H9 (cell line): ENCODE measurements at regions not wholly inside any gene's neighbourhood (a gene's known extent, or its start where the extent isn't known, plus 50 kb on each side); places are given as distances from the start of the nearest gene placed in this dataset.

Experiments
- DNase-seq: peaks from one replicate; pipeline ENCODE4 v3.0.0-alpha.2; 2017
- H2AFZ ChIP-seq: one replicate; pipeline ENCODE4 v1.6.1; 2013; ENCODE audit warnings: mild to moderate bottlenecking, low read length, control low read depth, moderate library complexity
- H2AK5ac ChIP-seq: 2 replicates; pipeline ENCODE4 v1.6.1; 2013; ENCODE audit warnings: low read length, control low read depth, mixed read lengths; ENCODE audit not compliant: insufficient read length
- H2BK120ac ChIP-seq: one replicate; pipeline ENCODE4 v1.6.1; 2013; ENCODE audit warnings: low read depth, mild to moderate bottlenecking, low read length, control low read depth, inconsistent platforms; ENCODE audit not compliant: poor library complexity, severe bottlenecking
- H2BK12ac ChIP-seq: 2 replicates; pipeline ENCODE4 v1.6.1; 2013; ENCODE audit warnings: low read length, control low read depth, mixed read lengths, low read depth; ENCODE audit not compliant: insufficient read length
- H2BK15ac ChIP-seq: 2 replicates; pipeline ENCODE4 v1.6.1; 2013; ENCODE audit warnings: low read depth, low read length, control low read depth
- H2BK20ac ChIP-seq: one replicate; pipeline ENCODE4 v1.6.1; 2013; ENCODE audit warnings: low read depth, mild to moderate bottlenecking, low read length, control low read depth, inconsistent platforms; ENCODE audit not compliant: poor library complexity, severe bottlenecking
- H2BK5ac ChIP-seq: 2 replicates; pipeline ENCODE4 v1.6.1; 2013; ENCODE audit warnings: low read length, control low read depth, mixed read lengths; ENCODE audit not compliant: insufficient read length
- H3K14ac ChIP-seq: 2 replicates; pipeline ENCODE4 v1.6.1; 2013; ENCODE audit warnings: low read length, control low read depth; ENCODE audit not compliant: insufficient read depth
- H3K18ac ChIP-seq: 2 replicates; pipeline ENCODE4 v1.6.1; 2013; ENCODE audit warnings: low read depth, mild to moderate bottlenecking, mixed read lengths, low read length, control low read depth; ENCODE audit not compliant: insufficient read length
- H3K23ac ChIP-seq: 2 replicates; pipeline ENCODE4 v1.6.1; 2013; ENCODE audit warnings: low read length, control low read depth, mixed read lengths, low read depth; ENCODE audit not compliant: insufficient read length
- H3K23me2 ChIP-seq: 2 replicates; pipeline ENCODE4 v1.6.1; 2013; ENCODE audit warnings: low read depth, mild to moderate bottlenecking, mixed read lengths, low read length, control low read depth; ENCODE audit not compliant: insufficient read length, poor library complexity, severe bottlenecking
- H3K27ac ChIP-seq: 2 replicates; pipeline ENCODE4 v1.5.1; 2013; ENCODE audit warnings: low read length, control low read depth, mixed read lengths, low read depth; ENCODE audit not compliant: insufficient read length
- H3K27me3 ChIP-seq: 2 replicates; pipeline ENCODE4 v1.6.1; 2013; ENCODE audit warnings: low read length, control low read depth, inconsistent platforms; ENCODE audit not compliant: insufficient read depth
- H3K4ac ChIP-seq: 2 replicates; pipeline ENCODE4 v1.6.1; 2013; ENCODE audit warnings: low read depth, mild to moderate bottlenecking, control low read depth, inconsistent platforms, low read length, moderate library complexity
- H3K4me1 ChIP-seq: 2 replicates; pipeline ENCODE4 v1.6.1; 2013; ENCODE audit warnings: low read length, control low read depth, inconsistent platforms; ENCODE audit not compliant: insufficient read depth
- H3K4me2 ChIP-seq: 2 replicates; pipeline ENCODE4 v1.6.1; 2013; ENCODE audit warnings: low read length, control low read depth, mixed read lengths; ENCODE audit not compliant: insufficient read length, insufficient read depth
- H3K56ac ChIP-seq: 2 replicates; pipeline ENCODE4 v1.6.1; 2013; ENCODE audit warnings: low read depth, mild to moderate bottlenecking, mixed read lengths, low read length, control low read depth; ENCODE audit not compliant: insufficient read length
- H3K79me1 ChIP-seq: 2 replicates; pipeline ENCODE4 v1.6.1; 2013; ENCODE audit warnings: low read depth, mild to moderate bottlenecking, moderate library complexity, low read length, control low read depth, inconsistent platforms; ENCODE audit not compliant: insufficient read depth, poor library complexity, severe bottlenecking
- H3K79me2 ChIP-seq: 2 replicates; pipeline ENCODE4 v1.6.1; 2013; ENCODE audit warnings: low read length, control low read depth, inconsistent platforms; ENCODE audit not compliant: insufficient read depth
- H3K9ac ChIP-seq: 2 replicates; pipeline ENCODE4 v1.6.1; 2013; ENCODE audit warnings: low read length, control low read depth, mixed read lengths; ENCODE audit not compliant: insufficient read length; ENCODE audit errors: extremely low read depth
- H3K9me3 ChIP-seq: one replicate; pipeline ENCODE4 v1.6.1; 2013; ENCODE audit warnings: low read depth, low read length, inconsistent platforms; ENCODE audit not compliant: control insufficient read depth
- H3T11ph ChIP-seq: one replicate; pipeline ENCODE4 v1.6.1; 2013; ENCODE audit warnings: mild to moderate bottlenecking, low read length, control low read depth, inconsistent platforms
- H4K20me1 ChIP-seq: one replicate; pipeline ENCODE4 v1.6.1; 2013; ENCODE audit not compliant: control insufficient read depth, insufficient read length, insufficient read depth
- H4K5ac ChIP-seq: 2 replicates; pipeline ENCODE4 v1.6.1; 2013; ENCODE audit warnings: low read depth, mild to moderate bottlenecking, mixed read lengths, low read length, control low read depth; ENCODE audit not compliant: insufficient read length
- H4K8ac ChIP-seq: replicated peaks from 2 replicates; pipeline ENCODE4 v1.6.1; 2013; ENCODE audit warnings: low read length, control low read depth, mixed read lengths, low read depth; ENCODE audit not compliant: insufficient read length
- H4K91ac ChIP-seq: 2 replicates; pipeline ENCODE4 v1.6.1; 2013; ENCODE audit warnings: low read depth, mild to moderate bottlenecking, moderate library complexity, mixed read lengths, low read length, control low read depth; ENCODE audit not compliant: insufficient read length
- H3K27ac Mint-ChIP-seq, 3 experiments: 2 replicates in 2 of 3; 3 replicates in 1 of 3; pipeline ENCODE4 v1.8.0; 2020 to 2021; ENCODE audit warnings: mixed read lengths in 3 of 3, mild to moderate bottlenecking in 1 of 3, moderate library complexity in 1 of 3
- H3K27me3 Mint-ChIP-seq: 2 replicates; pipeline ENCODE4 v1.8.0; 2021; ENCODE audit warnings: low read depth, mild to moderate bottlenecking, moderate library complexity, mixed read lengths
- H3K36me3 Mint-ChIP-seq, 3 experiments: 2 replicates in 2 of 3; 3 replicates in 1 of 3; pipeline ENCODE4 v1.8.0; 2020 to 2021; ENCODE audit warnings: low read depth in 3 of 3, mixed read lengths in 3 of 3; ENCODE audit not compliant: insufficient read depth in 1 of 3
- H3K4me1 Mint-ChIP-seq, 2 experiments: 2 replicates each; pipeline ENCODE4 v1.8.0; 2020; ENCODE audit warnings: mixed read lengths in 2 of 2
- H3K4me3 Mint-ChIP-seq, 2 experiments: 2 replicates in 1 of 2; 3 replicates in 1 of 2; pipeline ENCODE4 v1.8.0; 2020 to 2021; ENCODE audit warnings: mild to moderate bottlenecking in 2 of 2, mixed read lengths in 2 of 2, moderate library complexity in 1 of 2
- H3K9me3 Mint-ChIP-seq, 2 experiments: 2 replicates in 1 of 2; 3 replicates in 1 of 2; pipeline ENCODE4 v1.8.0; 2020; ENCODE audit warnings: mild to moderate bottlenecking in 2 of 2, mixed read lengths in 2 of 2, moderate library complexity in 1 of 2
- CTCF ChIP-seq: fragments of 200-600 bp; sonication (generic); conservative IDR thresholded peaks from 3 replicates; pipeline ENCODE4 v1.8.0; 2021; ENCODE audit warnings: antibody characterized with exemption, mild to moderate bottlenecking
- WGBS: extraction: QIAGEN DNeasy Blood & Tissue Kit; methylation state at CpG from one replicate; pipeline ENCODE4 v1.1.7; 2013; ENCODE audit warnings: missing lambda C conversion rate, low lambda C conversion rate, mixed read lengths; ENCODE audit not compliant: insufficient read length; ENCODE audit errors: extremely low coverage; 5-methylcytosine and 5-hydroxymethylcytosine counted together

- Histone ChIP-seq H3K9me3 (no peaks in the 10 kb centered on the region), H2AK5ac (no peak overlapping the region), H3K79me2 (no peaks in the 10 kb centered on the region), H3K56ac (no peak overlapping the region), H3K4me2 (no peak overlapping the region), H4K20me1 (no peaks in the 10 kb centered on the region), H4K5ac (no peak overlapping the region), H3K27ac (no peak overlapping the region), H2BK120ac (no peak overlapping the region), H3T11ph (no peak overlapping the region), H3K14ac (no peak overlapping the region), H2BK5ac (no peak overlapping the region), H2BK12ac (no peak overlapping the region), H3K4ac (no peak overlapping the region), H3K79me1 (no peaks in the 10 kb centered on the region), H3K9ac (no peak overlapping the region), H2BK20ac (no peak overlapping the region), H2AFZ (no peak overlapping the region), H3K23ac (no peak overlapping the region), H2BK15ac (no peak overlapping the region), H3K23me2 (no peaks in the 10 kb centered on the region), H3K27me3 (no peaks in the 10 kb centered on the region; the same call in 1 of the 2 replicates), H4K91ac (no peak overlapping the region), H3K4me1 (no peaks in the 10 kb centered on the region; the same call in 1 of the 2 replicates), H4K8ac (no peak overlapping the region), H3K18ac (no peak overlapping the region)
- Mint-ChIP-seq H3K27ac (peak overlapping the region in 1 of 3 experiments; percentile 29; a peak in 1 of 7 replicates), H3K4me1 (peaks cover 6 to 7% of the 10 kb centered on the region in 2 experiments), H3K36me3 (peaks cover 10 to 39% (median 39%) of the 10 kb centered on the region in 3 experiments), H3K27me3 (no peaks in the 10 kb centered on the region), H3K4me3 (no peak overlapping the region), H3K9me3 (peaks cover 9 to 12% of the 10 kb centered on the region in 2 experiments)
- TF ChIP-seq CTCF, result no peak
- WGBS, result no CpG with 5 or more reads among the region's 4 CpGs
- DNase-seq, result no peak
These were observed 252.7 kb downstream of the SKIDA1 start for GRCh38 chr10:21272643-21273399.
